ENCODE measurements at regions not wholly inside any gene's neighbourhood (a gene's known extent, or its start where the extent isn't known, plus 50 kb on each side); places are given as distances from the start of the nearest gene placed in this dataset.

DNA sequence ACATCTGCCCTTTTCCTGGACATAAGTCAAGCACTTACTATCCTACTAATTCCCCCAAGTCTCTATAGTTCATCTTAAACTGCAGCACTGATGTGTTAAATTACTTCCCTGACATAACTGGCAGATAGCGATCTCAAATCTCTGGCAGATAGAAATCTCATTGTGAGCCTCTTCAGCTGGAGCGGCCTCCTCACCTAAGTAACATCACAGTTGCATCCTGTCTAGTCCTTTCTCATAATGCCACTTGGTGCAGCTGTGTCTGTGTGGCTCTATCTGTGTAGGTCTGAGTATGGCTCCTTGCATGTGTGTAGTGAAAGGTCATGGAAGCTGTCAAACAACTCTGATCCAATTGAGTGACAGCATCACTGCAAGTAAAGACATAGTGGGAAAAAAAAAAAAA is 53.6 kb upstream of the FST start:
- TF ChIP-seq, protein P1, sequence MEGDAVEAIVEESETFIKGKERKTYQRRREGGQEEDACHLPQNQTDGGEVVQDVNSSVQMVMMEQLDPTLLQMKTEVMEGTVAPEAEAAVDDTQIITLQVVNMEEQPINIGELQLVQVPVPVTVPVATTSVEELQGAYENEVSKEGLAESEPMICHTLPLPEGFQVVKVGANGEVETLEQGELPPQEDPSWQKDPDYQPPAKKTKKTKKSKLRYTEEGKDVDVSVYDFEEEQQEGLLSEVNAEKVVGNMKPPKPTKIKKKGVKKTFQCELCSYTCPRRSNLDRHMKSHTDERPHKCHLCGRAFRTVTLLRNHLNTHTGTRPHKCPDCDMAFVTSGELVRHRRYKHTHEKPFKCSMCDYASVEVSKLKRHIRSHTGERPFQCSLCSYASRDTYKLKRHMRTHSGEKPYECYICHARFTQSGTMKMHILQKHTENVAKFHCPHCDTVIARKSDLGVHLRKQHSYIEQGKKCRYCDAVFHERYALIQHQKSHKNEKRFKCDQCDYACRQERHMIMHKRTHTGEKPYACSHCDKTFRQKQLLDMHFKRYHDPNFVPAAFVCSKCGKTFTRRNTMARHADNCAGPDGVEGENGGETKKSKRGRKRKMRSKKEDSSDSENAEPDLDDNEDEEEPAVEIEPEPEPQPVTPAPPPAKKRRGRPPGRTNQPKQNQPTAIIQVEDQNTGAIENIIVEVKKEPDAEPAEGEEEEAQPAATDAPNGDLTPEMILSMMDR (IDR thresholded peaks at IDR 0.05), result no peak
- no peak for TF ChIP-seq EP300 (IDR thresholded peaks at IDR 0.05)
- TF ChIP-seq POLR2A (IDR thresholded peaks at IDR 0.05), result no peak
